GM12878 (cell line): ENCODE measurements at regions not wholly inside any gene's neighbourhood (a gene's known extent, or its start where the extent isn't known, plus 50 kb on each side); places are given as distances from the start of the nearest gene placed in this dataset.
"Not testable (repeated sequence)": the region's sequence is repeated elsewhere in the genome, so short reads cannot be mapped to it uniquely, and the experiment has no call there.

Source experiments
- CTCF ChIP-seq, 3 experiments: IDR thresholded peaks in 2 of 3; conservative IDR thresholded peaks in 1 of 3; 2 replicates each; pipeline ENCODE4 v1.5.1; 2011; ENCODE audit warnings: low read depth in 3 of 3, low read length in 3 of 3, mild to moderate bottlenecking in 3 of 3, control low read depth in 2 of 3, moderate library complexity in 2 of 3, inconsistent platforms in 1 of 3, mixed read lengths in 1 of 3; ENCODE audit not compliant: control insufficient read depth in 2 of 3, insufficient read depth in 1 of 3; ENCODE audit errors: extremely low read depth in 1 of 3
- CUX1 ChIP-seq: IDR thresholded peaks from 2 replicates; pipeline ENCODE4 v1.6.1; 2012; ENCODE audit warnings: improper control_type of control experiment, low read depth, low read length; ENCODE audit not compliant: insufficient replicate concordance
- ELK1 ChIP-seq: IDR thresholded peaks from 2 replicates; pipeline ENCODE4 v1.6.1; 2012; ENCODE audit warnings: low read depth, low read length, improper control_type of control experiment
- HSF1 ChIP-seq: fragments of 150-350 bp; IDR thresholded peaks from 2 replicates; pipeline ENCODE4 v1.6.1; 2014; ENCODE audit warnings: mild to moderate bottlenecking, low read depth, low read length
- RCOR1 ChIP-seq: conservative IDR thresholded peaks from 2 replicates; pipeline ENCODE4 v1.6.1; 2012; ENCODE audit warnings: low read depth, low read length, improper control_type of control experiment
- REST ChIP-seq: IDR thresholded peaks from 2 replicates; pipeline ENCODE4 v1.6.1; 2012; ENCODE audit warnings: mild to moderate bottlenecking, low read depth, low read length
- SP1 ChIP-seq: IDR thresholded peaks from one replicate; pipeline ENCODE4 v1.6.1; 2011; ENCODE audit warnings: low read depth, low read length

- TF ChIP-seq REST; RCOR1; ELK1; SP1; CTCF (IDR thresholded peaks at IDR 0.05 in 2 of 3, conservative IDR thresholded peaks at IDR 0.05 in 1 of 3; ENCODE audit: control insufficient read depth in 2 of 3, extremely low read depth in 1 of 3, insufficient read depth in 1 of 3, low read depth in 3 of 3, low read length in 3 of 3); CUX1; HSF1: not testable (repeated sequence)
Observed at GRCh38 chr1:149664624-149665023, 81.0 kb downstream of the PPIAL4C start.
